ENCODE measurements at regions not wholly inside any gene's neighbourhood (a gene's known extent, or its start where the extent isn't known, plus 50 kb on each side); places are given as distances from the start of the nearest gene placed in this dataset.

GRCh38 chr13:109655611-109656010 is 130.8 kb downstream of the IRS2 start:
- no peak overlapping the region for H3K18ac ChIP-seq (ENCODE audit: low read length)
- H3K27ac ChIP-seq (replicated peaks; ENCODE audit: low read length): no peak overlapping the region
- H3K4me1 ChIP-seq (ENCODE audit: control insufficient read depth in 2 of 2, insufficient read depth in 1 of 2, low read depth in 1 of 2, low read length in 2 of 2): peaks cover 0 to 2% of the 10 kb centered on the region in 2 donors
- no peak overlapping the region for H2AK5ac ChIP-seq (ENCODE audit: low read depth, low read length)
- H2BK120ac ChIP-seq (ENCODE audit: low read depth, low read length): no peak overlapping the region
- peaks cover 0 to 3% of the 10 kb centered on the region in 2 donors for H3K9me3 ChIP-seq (replicated peaks in 1 of 2; ENCODE audit: control insufficient read depth in 2 of 2, insufficient read depth in 1 of 2, low read depth in 1 of 2, low read length in 2 of 2)
- no peak overlapping the region for H3K4me3 ChIP-seq (ENCODE audit: low read length in 2 of 2)
- no peaks in the 10 kb centered on the region for H3K36me3 ChIP-seq (replicated peaks in 1 of 2; ENCODE audit: control insufficient read depth in 2 of 2, insufficient read depth in 2 of 2, low read length in 2 of 2)
- no peak overlapping the region for H4K91ac ChIP-seq (ENCODE audit: low read depth, low read length, poor library complexity)
- no peak overlapping the region for H3K4me2 ChIP-seq (ENCODE audit: insufficient read depth, low read length, poor library complexity, severe bottlenecking)
- no peak overlapping the region for H2BK5ac ChIP-seq (ENCODE audit: low read length)
- H3K4ac ChIP-seq (ENCODE audit: low read length): no peak overlapping the region
- no peak overlapping the region for H2BK12ac ChIP-seq (ENCODE audit: low read length)
- no peak for DNase-seq (ENCODE audit: low spot score)
- H3K23ac ChIP-seq (ENCODE audit: low read depth, low read length, poor library complexity): no peak overlapping the region
- no peak overlapping the region for H4K8ac ChIP-seq (ENCODE audit: low read depth, low read length)
- no peaks in the 10 kb centered on the region for H3K79me1 ChIP-seq (ENCODE audit: low read depth, low read length)
- no peak overlapping the region for H3K14ac ChIP-seq (ENCODE audit: low read length)
- H2BK15ac ChIP-seq (ENCODE audit: low read length): peak overlapping the region; percentile 2
- no CpG with 5 or more reads among the region's 5 CpGs for WGBS, 2 donors (ENCODE audit: extremely low coverage in 2 of 2, insufficient read length in 2 of 2, insufficient replicate concordance in 1 of 2)
- no peak overlapping the region for H3K9ac ChIP-seq (ENCODE audit: low read depth, low read length, poor library complexity)
- peaks cover 0 to 1% (median 0%) of the 10 kb centered on the region in 3 experiments for H3K27me3 ChIP-seq (ENCODE audit: control insufficient read depth in 3 of 3, insufficient read depth in 3 of 3, low read depth in 1 of 3, low read length in 3 of 3)
- no peak overlapping the region for H2AFZ ChIP-seq (ENCODE audit: low read length)

- no peak overlapping the region for H3K4ac ChIP-seq (ENCODE audit: low read length)
- no CpG with 5 or more reads among the region's 1 CpG for WGBS, 2 donors (ENCODE audit: extremely low coverage in 2 of 2, insufficient read length in 2 of 2, insufficient replicate concordance in 1 of 2)
- H3K4me3 ChIP-seq (ENCODE audit: low read length in 2 of 2): no peak overlapping the region
- H3K4me1 ChIP-seq (ENCODE audit: control insufficient read depth in 2 of 2, insufficient read depth in 1 of 2, low read depth in 1 of 2, low read length in 2 of 2): peaks cover 0 to 2% of the 10 kb centered on the region in 2 donors
- H3K27me3 ChIP-seq (ENCODE audit: control insufficient read depth in 3 of 3, insufficient read depth in 3 of 3, low read depth in 1 of 3, low read length in 3 of 3): peaks cover 0 to 1% (median 0%) of the 10 kb centered on the region in 3 experiments
- peaks cover 0 to 3% of the 10 kb centered on the region in 2 donors for H3K9me3 ChIP-seq (replicated peaks in 1 of 2; ENCODE audit: control insufficient read depth in 2 of 2, insufficient read depth in 1 of 2, low read depth in 1 of 2, low read length in 2 of 2)
- H3K4me2 ChIP-seq (ENCODE audit: insufficient read depth, low read length, poor library complexity, severe bottlenecking): no peak overlapping the region
- H2AK5ac ChIP-seq (ENCODE audit: low read depth, low read length): no peak overlapping the region
- no peak overlapping the region for H2BK5ac ChIP-seq (ENCODE audit: low read length)
- no peaks in the 10 kb centered on the region for H3K36me3 ChIP-seq (replicated peaks in 1 of 2; ENCODE audit: control insufficient read depth in 2 of 2, insufficient read depth in 2 of 2, low read length in 2 of 2)
- H2BK120ac ChIP-seq (ENCODE audit: low read depth, low read length): no peak overlapping the region
- H3K18ac ChIP-seq (ENCODE audit: low read length): no peak overlapping the region
- no peak for DNase-seq (ENCODE audit: low spot score)
- H2BK15ac ChIP-seq (ENCODE audit: low read length): no peak overlapping the region
- H3K23ac ChIP-seq (ENCODE audit: low read depth, low read length, poor library complexity): no peak overlapping the region
- no peak overlapping the region for H3K27ac ChIP-seq (replicated peaks; ENCODE audit: low read length)
- H2AFZ ChIP-seq (ENCODE audit: low read length): no peak overlapping the region
- H4K91ac ChIP-seq (ENCODE audit: low read depth, low read length, poor library complexity): no peak overlapping the region
- no peak overlapping the region for H3K14ac ChIP-seq (ENCODE audit: low read length)
- H3K79me1 ChIP-seq (ENCODE audit: low read depth, low read length): no peaks in the 10 kb centered on the region
- H2BK12ac ChIP-seq (ENCODE audit: low read length): no peak overlapping the region
- H3K9ac ChIP-seq (ENCODE audit: low read depth, low read length, poor library complexity): no peak overlapping the region
- H4K8ac ChIP-seq (ENCODE audit: low read depth, low read length): no peak overlapping the region
These were observed 131.2 kb downstream of the IRS2 start for GRCh38 chr13:109655206-109655600.

GRCh38 chr13:109654341-109655205 is 131.8 kb downstream of the IRS2 start:
- Histone ChIP-seq H4K8ac (ENCODE audit: low read depth, low read length) (no peak overlapping the region), H3K27ac (replicated peaks; ENCODE audit: low read length) (no peak overlapping the region), H3K23ac (ENCODE audit: low read depth, low read length, poor library complexity) (peak overlapping the region; percentile 95), H2AFZ (ENCODE audit: low read length) (no peak overlapping the region), H2BK15ac (ENCODE audit: low read length) (no peak overlapping the region), H4K91ac (ENCODE audit: low read depth, low read length, poor library complexity) (no peak overlapping the region), H3K4me3 (ENCODE audit: low read length in 2 of 2) (peak overlapping the region in 1 of 2 donors; percentile 69), H3K79me1 (ENCODE audit: low read depth, low read length) (no peaks in the 10 kb centered on the region), H3K27me3 (ENCODE audit: control insufficient read depth in 3 of 3, insufficient read depth in 3 of 3, low read depth in 1 of 3, low read length in 3 of 3) (peaks cover 0 to 1% (median 0%) of the 10 kb centered on the region in 3 experiments), H3K4me1 (ENCODE audit: control insufficient read depth in 2 of 2, insufficient read depth in 1 of 2, low read depth in 1 of 2, low read length in 2 of 2) (peaks cover 0 to 2% of the 10 kb centered on the region in 2 donors), H2BK5ac (ENCODE audit: low read length) (no peak overlapping the region), H3K14ac (ENCODE audit: low read length) (no peak overlapping the region), H3K9ac (ENCODE audit: low read depth, low read length, poor library complexity) (peak overlapping the region; percentile 53), H3K4ac (ENCODE audit: low read length) (no peak overlapping the region), H3K4me2 (ENCODE audit: insufficient read depth, low read length, poor library complexity, severe bottlenecking) (no peak overlapping the region), H3K9me3 (replicated peaks in 1 of 2; ENCODE audit: control insufficient read depth in 2 of 2, insufficient read depth in 1 of 2, low read depth in 1 of 2, low read length in 2 of 2) (peaks cover 0 to 3% of the 10 kb centered on the region in 2 donors), H2AK5ac (ENCODE audit: low read depth, low read length) (no peak overlapping the region), H2BK12ac (ENCODE audit: low read length) (no peak overlapping the region), H3K18ac (ENCODE audit: low read length) (peak overlapping the region; percentile 53), H2BK120ac (ENCODE audit: low read depth, low read length) (no peak overlapping the region), H3K36me3 (replicated peaks in 1 of 2; ENCODE audit: control insufficient read depth in 2 of 2, insufficient read depth in 2 of 2, low read length in 2 of 2) (no peaks in the 10 kb centered on the region)
- no CpG with 5 or more reads among the region's 17 CpGs for WGBS, 2 donors (ENCODE audit: extremely low coverage in 2 of 2, insufficient read length in 2 of 2, insufficient replicate concordance in 1 of 2)
- no peak for DNase-seq (ENCODE audit: low spot score)

- H3K14ac ChIP-seq (ENCODE audit: low read length): no peak overlapping the region
These were observed 133.9 kb downstream of the IRS2 start for GRCh38 chr13:109652531-109652930.

More at GRCh38 chr13:109652531-109652930, 133.9 kb downstream of the IRS2 start:
- Histone ChIP-seq H3K4me3 (ENCODE audit: low read length in 2 of 2) (no peak overlapping the region), H3K36me3 (replicated peaks in 1 of 2; ENCODE audit: control insufficient read depth in 2 of 2, insufficient read depth in 2 of 2, low read length in 2 of 2) (no peaks in the 10 kb centered on the region), H3K9me3 (replicated peaks in 1 of 2; ENCODE audit: control insufficient read depth in 2 of 2, insufficient read depth in 1 of 2, low read depth in 1 of 2, low read length in 2 of 2) (peaks cover 0 to 3% of the 10 kb centered on the region in 2 donors), H4K8ac (ENCODE audit: low read depth, low read length) (no peak overlapping the region), H3K18ac (ENCODE audit: low read length) (no peak overlapping the region), H2AFZ (ENCODE audit: low read length) (no peak overlapping the region), H3K4me1 (ENCODE audit: control insufficient read depth in 2 of 2, insufficient read depth in 1 of 2, low read depth in 1 of 2, low read length in 2 of 2) (peaks cover 0 to 2% of the 10 kb centered on the region in 2 donors), H2BK12ac (ENCODE audit: low read length) (no peak overlapping the region), H2BK15ac (ENCODE audit: low read length) (no peak overlapping the region), H3K4ac (ENCODE audit: low read length) (no peak overlapping the region), H3K23ac (ENCODE audit: low read depth, low read length, poor library complexity) (no peak overlapping the region), H2BK5ac (ENCODE audit: low read length) (no peak overlapping the region), H3K4me2 (ENCODE audit: insufficient read depth, low read length, poor library complexity, severe bottlenecking) (no peak overlapping the region), H3K27me3 (ENCODE audit: control insufficient read depth in 3 of 3, insufficient read depth in 3 of 3, low read depth in 1 of 3, low read length in 3 of 3) (peaks cover 0 to 1% (median 0%) of the 10 kb centered on the region in 3 experiments), H4K91ac (ENCODE audit: low read depth, low read length, poor library complexity) (no peak overlapping the region), H2BK120ac (ENCODE audit: low read depth, low read length) (no peak overlapping the region), H3K27ac (replicated peaks; ENCODE audit: low read length) (no peak overlapping the region), H2AK5ac (ENCODE audit: low read depth, low read length) (no peak overlapping the region), H3K79me1 (ENCODE audit: low read depth, low read length) (no peaks in the 10 kb centered on the region), H3K9ac (ENCODE audit: low read depth, low read length, poor library complexity) (no peak overlapping the region)
- DNase-seq (ENCODE audit: low spot score): no peak
- no CpG with 5 or more reads among the region's 3 CpGs for WGBS, 2 donors (ENCODE audit: extremely low coverage in 2 of 2, insufficient read length in 2 of 2, insufficient replicate concordance in 1 of 2)

Data from neuronal stem cell (in vitro differentiated cells).